Thoracic aorta (tissue), 2 donors: ENCODE measurements at regions not wholly inside any gene's neighbourhood (a gene's known extent, or its start where the extent isn't known, plus 50 kb on each side); places are given as distances from the start of the nearest gene placed in this dataset.
"Not testable (repeated sequence)": the region's sequence is repeated elsewhere in the genome, so short reads cannot be mapped to it uniquely, and the experiment has no call there.

Source experiments
- ATAC-seq: fragments of 150-250 bp; one replicate; pipeline ENCODE4 v1.8.0; 2017; ENCODE audit warnings: low read depth; ENCODE audit not compliant: insufficient number of reproducible peaks, low FRiP score
- DNase-seq: peaks from one replicate; pipeline ENCODE4 v3.0.0-alpha.2; 2020; ENCODE audit warnings: low spot score
- H3K27ac ChIP-seq, 2 donors: fragments of 200-600 bp; sonication (generic); 1 replicate in 1 of 2; 2 replicates in 1 of 2; pipeline ENCODE4 v1.5.1; 2016; ENCODE audit warnings: mild to moderate bottlenecking in 2 of 2, moderate library complexity in 2 of 2
- H3K27me3 ChIP-seq: fragments of 200-600 bp; sonication (generic); replicated peaks from 2 replicates; pipeline ENCODE4 v1.6.0; 2016; ENCODE audit warnings: mild to moderate bottlenecking; ENCODE audit not compliant: insufficient read depth
- H3K36me3 ChIP-seq: fragments of 200-600 bp; sonication (generic); one replicate; pipeline ENCODE4 v1.5.1; 2016
- H3K4me1 ChIP-seq, 2 donors: fragments of 200-600 bp; sonication (generic); 1 replicate in 1 of 2; 2 replicates in 1 of 2; pipeline versions ENCODE4 v1.5.1 to v1.6.0; 2016; ENCODE audit warnings: low read depth in 2 of 2, mild to moderate bottlenecking in 1 of 2; ENCODE audit not compliant: control insufficient read depth in 1 of 2
- H3K4me3 ChIP-seq: fragments of 200-600 bp; sonication (generic); 2 replicates; pipeline ENCODE4 v1.5.1; 2016; ENCODE audit warnings: mild to moderate bottlenecking
- H3K9me3 ChIP-seq: fragments of 200-600 bp; sonication (generic); 2 replicates; pipeline ENCODE4 v1.5.1; 2016
- TF ChIP-seq, protein P1 (sequence below): fragments of 200-600 bp; sonication (generic); IDR thresholded peaks from one replicate; pipeline ENCODE4 v1.5.1; 2019; ENCODE audit warnings: antibody characterized with exemption

DNA sequence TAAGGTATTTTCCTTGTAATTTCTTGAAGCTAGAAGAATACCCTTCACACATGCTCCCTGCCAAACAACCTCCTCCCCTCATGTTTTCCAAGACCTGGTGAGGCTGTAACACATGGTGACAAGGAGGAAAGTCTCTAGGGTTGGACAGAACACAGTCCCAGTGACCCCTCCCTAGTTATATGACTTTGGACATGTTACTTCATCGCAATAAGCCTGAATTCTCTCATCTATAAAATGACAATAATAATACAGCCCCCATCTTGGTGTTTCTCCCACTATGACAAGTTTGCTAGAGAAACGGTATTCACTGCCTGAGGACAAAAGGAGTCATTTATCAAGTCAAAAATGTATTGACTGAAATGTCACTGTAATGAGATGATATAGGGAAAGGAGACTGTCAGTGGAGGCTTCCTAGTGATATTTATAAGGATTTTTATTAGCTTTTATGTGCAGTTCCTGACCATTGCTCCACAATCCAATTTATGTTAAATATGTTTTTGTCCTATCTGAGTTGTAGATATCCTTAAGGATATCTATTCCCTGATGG, 464.4 kb downstream of the SUCLG1 start:
- no peaks in the 10 kb centered on the region for H3K27me3 ChIP-seq
- ATAC-seq (no peak), DNase-seq (no peak)
- H3K4me1 ChIP-seq, result no peaks in the 10 kb centered on the region
- no peak overlapping the region for H3K27ac ChIP-seq
- H3K9me3 ChIP-seq, result no peaks in the 10 kb centered on the region
- H3K4me3 ChIP-seq, result no peak overlapping the region
- TF ChIP-seq, protein P1, sequence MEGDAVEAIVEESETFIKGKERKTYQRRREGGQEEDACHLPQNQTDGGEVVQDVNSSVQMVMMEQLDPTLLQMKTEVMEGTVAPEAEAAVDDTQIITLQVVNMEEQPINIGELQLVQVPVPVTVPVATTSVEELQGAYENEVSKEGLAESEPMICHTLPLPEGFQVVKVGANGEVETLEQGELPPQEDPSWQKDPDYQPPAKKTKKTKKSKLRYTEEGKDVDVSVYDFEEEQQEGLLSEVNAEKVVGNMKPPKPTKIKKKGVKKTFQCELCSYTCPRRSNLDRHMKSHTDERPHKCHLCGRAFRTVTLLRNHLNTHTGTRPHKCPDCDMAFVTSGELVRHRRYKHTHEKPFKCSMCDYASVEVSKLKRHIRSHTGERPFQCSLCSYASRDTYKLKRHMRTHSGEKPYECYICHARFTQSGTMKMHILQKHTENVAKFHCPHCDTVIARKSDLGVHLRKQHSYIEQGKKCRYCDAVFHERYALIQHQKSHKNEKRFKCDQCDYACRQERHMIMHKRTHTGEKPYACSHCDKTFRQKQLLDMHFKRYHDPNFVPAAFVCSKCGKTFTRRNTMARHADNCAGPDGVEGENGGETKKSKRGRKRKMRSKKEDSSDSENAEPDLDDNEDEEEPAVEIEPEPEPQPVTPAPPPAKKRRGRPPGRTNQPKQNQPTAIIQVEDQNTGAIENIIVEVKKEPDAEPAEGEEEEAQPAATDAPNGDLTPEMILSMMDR, result no peak
- no peaks in the 10 kb centered on the region for H3K36me3 ChIP-seq

DNA sequence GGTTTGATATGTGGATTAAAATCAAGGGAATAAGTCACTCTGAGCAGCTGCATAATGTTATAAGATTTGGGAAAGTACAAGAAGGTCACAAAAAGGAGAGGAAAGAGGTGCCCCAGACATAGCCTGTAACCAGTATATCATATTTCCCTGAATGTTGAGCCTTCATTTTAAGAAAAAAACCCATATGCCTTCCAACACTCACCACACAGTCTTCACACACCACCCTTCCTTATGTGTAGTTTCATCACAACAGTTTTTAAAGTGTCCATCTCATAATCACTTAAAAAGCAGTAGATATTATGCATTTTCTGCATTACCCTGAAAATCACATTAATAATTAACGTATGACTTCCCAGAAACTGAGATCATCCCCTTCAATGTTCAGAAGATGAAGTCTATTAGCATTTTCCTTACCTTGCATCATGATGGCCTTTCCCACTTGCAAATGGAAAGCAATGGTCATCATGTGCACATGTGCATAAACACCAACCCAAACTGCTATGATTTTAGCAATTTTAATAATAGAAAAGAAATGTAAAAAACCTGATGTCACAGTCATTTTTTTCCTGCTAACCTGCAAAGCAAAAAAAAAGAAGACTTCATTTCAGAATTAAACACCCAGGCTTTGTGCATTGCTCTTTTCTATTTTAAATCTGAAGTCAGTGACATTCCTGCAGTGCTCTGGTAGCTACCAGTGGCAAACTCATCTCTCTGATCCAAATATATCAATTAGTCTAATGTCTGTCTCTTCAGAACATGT, 465.0 kb downstream of the SUCLG1 start:
- ATAC-seq (no peak), DNase-seq (no peak)
- Histone ChIP-seq H3K9me3 (no peaks in the 10 kb centered on the region), H3K4me1 (no peaks in the 10 kb centered on the region), H3K4me3 (no peak overlapping the region), H3K36me3 (no peaks in the 10 kb centered on the region), H3K27ac (no peak overlapping the region), H3K27me3 (no peaks in the 10 kb centered on the region)
- TF ChIP-seq, protein P1, result no peak

DNA sequence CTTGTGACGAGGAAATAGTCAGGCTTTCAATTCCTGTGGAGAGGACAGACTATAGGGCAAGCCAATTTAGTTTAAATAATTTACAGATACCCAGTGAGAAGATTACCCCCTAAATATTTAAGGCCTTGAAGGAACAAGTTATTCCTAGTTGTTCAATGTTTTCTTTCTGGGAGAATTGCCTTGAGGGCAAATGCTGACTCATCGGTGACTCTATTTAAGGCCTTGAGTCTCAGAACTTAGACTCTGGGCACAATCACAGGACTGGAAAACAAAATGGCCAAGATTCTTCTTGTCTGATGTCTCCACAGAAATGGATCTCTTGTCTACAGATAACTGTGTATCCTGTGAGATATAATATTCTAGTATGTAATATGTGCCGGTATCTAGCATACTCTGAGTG, 467.1 kb downstream of the SUCLG1 start:
- Histone ChIP-seq H3K36me3 (no peaks in the 10 kb centered on the region), H3K27ac (no peak overlapping the region), H3K4me1 (no peaks in the 10 kb centered on the region), H3K27me3 (no peaks in the 10 kb centered on the region), H3K9me3 (no peaks in the 10 kb centered on the region), H3K4me3 (no peak overlapping the region)
- DNase-seq (no peak), ATAC-seq (no peak)
- TF ChIP-seq, protein P1, result no peak

DNA sequence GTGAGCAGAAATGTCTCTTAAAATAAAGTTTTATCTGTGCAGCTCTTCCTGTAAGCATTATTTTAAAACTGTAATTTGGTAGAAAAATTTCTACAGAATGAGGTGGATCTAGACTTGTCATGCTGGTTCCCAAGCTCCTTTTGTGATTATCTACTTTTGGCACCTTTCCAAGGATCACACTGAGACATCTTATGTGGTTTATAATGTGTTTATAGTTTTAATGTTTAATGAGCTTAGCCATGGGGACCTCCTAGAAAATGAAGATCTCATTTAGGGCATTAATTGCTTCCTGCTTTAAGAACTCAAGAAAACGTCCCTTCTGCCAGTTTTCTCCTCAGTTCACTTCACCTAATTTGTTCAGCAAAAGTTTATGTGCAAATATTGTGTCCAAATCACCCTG, 468.4 kb downstream of the SUCLG1 start:
- Histone ChIP-seq H3K27ac (no peak overlapping the region), H3K4me3 (no peak overlapping the region), H3K27me3 (no peaks in the 10 kb centered on the region), H3K9me3 (no peaks in the 10 kb centered on the region), H3K36me3 (no peaks in the 10 kb centered on the region), H3K4me1 (no peaks in the 10 kb centered on the region)
- TF ChIP-seq, protein P1, result no peak
- DNase-seq (no peak), ATAC-seq (no peak)

DNA sequence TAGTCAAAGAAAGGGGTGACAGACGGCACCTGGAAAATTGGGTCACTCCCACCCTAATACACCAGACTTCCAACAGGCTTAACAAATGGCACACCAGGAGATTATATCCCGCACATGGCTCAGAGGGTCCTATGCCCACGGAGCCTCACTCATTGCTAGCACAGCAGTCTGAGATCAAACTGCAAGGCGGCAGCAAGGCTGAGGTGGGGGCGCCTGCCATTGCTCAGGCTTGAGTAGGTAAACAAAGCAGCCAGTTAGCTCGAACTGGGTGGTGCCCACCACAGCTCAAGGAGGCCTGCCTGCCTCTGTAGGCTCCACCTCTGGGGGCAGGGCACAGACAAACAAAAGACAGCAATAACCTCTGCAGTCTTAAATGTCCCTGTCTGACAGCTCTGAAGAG, 482.5 kb downstream of the SUCLG1 start:
- not testable (repeated sequence) for ATAC-seq, DNase-seq, H3K4me3 ChIP-seq, H3K36me3 ChIP-seq, H3K4me1 ChIP-seq, H3K27me3 ChIP-seq, H3K27ac ChIP-seq, H3K9me3 ChIP-seq
